HG02973 (cell line): ENCODE measurements at regions not wholly inside any gene's neighbourhood (a gene's known extent, or its start where the extent isn't known, plus 50 kb on each side); places are given as distances from the start of the nearest gene placed in this dataset.
"Not testable (repeated sequence)": the region's sequence is repeated elsewhere in the genome, so short reads cannot be mapped to it uniquely, and the experiment has no call there.

Source experiments
- ATAC-seq: cut with Tn5 transposase; IDR thresholded peaks from one replicate; pipeline ENCODE4 v1.9.1; 2021; ENCODE audit warnings: moderate library complexity; ENCODE audit not compliant: unreplicated experiment

DNA sequence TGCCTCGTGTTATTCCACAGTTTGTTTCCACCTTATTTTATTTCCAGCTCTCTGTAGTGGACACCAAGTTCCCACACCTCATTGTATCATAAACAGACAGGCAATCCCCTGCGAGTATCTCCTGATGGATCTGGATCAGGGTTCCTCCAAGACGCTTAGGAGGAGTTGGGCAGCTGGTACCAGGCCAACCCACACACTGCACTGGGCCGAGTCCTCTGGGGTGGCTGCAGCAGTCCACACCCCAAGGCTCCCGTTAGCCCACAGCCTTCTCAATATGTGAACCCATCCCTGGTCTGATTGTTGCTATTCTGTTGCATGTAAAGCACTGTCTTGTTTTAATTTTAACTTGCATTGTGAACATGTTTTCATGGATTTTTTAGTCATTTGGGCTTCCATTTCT lies 178.8 kb upstream of the RAB6C start:
- no peak for ATAC-seq

DNA sequence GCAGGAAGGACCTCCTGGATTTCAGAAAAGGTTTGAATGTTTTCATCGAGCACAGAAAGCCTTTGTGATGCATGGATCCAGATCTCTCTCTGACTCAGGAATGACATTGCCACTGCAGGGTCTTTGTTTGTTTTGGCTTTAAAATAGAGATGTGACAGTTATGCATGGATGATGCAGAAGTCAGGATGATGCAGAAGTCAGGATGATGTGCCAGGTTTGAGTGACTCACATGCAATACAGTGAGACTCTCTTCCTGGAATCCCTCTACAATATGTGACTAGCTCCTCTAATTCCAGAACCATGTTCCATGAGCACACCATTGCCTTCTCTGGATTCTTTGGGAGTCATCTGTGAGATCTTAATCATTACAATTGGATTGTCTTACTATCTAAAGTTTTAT lies 177.9 kb upstream of the RAB6C start:
- no peak for ATAC-seq

- ATAC-seq: no peak
Measured at GRCh38 chr2:129802290-129802689, 177.2 kb upstream of the RAB6C start.

DNA sequence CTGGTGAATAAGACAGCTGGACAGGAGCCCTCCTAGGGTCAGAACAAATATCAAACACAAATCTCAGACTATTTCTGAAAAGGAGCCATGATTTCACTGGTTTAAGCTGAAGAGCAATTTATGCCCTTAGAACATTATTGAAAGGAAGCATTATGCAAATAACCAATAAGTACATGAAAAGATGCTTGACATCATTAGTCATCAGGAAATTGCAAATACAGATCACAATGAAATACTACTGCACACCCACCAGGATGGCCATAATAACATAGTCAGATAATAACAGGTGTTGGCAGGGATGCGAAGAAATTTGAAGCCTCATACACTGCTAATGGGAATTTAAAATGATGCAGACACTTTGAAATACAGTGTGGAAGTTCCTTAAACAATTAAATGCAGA lies 176.4 kb upstream of the RAB6C start:
- ATAC-seq: no peak

DNA sequence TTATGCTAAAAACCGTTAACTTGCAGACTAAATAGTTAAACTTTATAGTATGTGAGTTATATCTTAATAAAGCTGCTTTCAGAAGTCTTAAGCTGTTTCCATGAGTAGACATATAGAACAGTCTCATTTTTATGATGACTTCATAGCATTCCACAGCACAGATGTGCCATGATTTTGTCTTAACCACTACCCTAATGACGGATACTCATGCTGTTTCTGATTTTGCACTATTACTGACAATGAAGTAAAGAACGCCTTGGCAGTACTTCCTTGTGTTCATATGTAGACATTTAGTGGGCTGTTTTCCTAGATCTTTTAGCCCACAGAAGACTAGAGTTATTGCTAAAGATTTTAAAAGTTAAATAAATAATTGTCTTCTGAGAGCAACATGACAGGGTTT lies 175.6 kb upstream of the RAB6C start:
- no peak for ATAC-seq

GRCh38 chr2:129805899-129806298 lies 173.6 kb upstream of the RAB6C start:
- no peak for ATAC-seq

DNA sequence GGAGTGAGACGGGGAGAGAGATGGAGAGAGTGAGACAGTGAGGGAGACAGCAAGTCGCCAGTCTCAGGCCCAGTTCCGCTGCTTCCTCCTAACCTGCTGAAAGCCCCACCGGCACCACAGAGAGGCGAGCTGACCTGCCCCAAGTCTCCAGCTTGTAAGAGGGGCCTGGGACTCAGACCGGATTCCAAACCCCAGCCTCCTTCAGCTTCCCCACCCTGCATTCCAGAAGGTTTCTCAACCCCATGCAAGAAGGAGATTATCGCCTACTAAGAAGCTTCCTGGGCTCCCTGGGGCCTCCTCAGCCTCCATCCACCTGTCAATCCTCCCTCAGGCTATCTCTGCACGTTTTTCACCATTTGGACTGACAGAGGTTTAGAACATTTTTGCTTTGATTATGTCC lies 173.1 kb upstream of the RAB6C start:
- no peak for ATAC-seq

GRCh38 chr2:129806990-129807389 lies 172.5 kb upstream of the RAB6C start:
- ATAC-seq: no peak

GRCh38 chr2:129807642-129808338 lies 171.7 kb upstream of the RAB6C start:
- ATAC-seq: not testable (repeated sequence)

DNA sequence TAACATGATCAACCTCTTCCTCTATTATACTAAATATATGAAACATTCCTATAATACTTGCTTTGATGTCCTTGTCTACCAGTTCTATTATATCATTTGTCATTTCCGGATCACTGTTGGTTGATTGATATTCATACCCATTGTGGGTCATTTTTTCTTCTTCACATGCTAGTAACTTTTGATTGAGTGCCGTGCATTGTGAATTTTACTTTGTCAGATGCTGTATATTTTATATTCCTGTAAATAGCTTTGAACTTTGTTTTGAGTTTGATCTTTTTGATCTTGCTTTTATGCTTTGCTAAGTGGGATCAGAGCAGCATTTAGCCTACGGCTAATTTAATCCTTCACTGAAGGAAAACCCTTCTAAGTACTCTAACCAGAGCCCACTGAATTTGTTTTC lies 168.9 kb upstream of the RAB6C start:
- no peak for ATAC-seq

- peak; percentile 69 for ATAC-seq
Measured at GRCh38 chr2:129812071-129812470, 167.4 kb upstream of the RAB6C start.

DNA sequence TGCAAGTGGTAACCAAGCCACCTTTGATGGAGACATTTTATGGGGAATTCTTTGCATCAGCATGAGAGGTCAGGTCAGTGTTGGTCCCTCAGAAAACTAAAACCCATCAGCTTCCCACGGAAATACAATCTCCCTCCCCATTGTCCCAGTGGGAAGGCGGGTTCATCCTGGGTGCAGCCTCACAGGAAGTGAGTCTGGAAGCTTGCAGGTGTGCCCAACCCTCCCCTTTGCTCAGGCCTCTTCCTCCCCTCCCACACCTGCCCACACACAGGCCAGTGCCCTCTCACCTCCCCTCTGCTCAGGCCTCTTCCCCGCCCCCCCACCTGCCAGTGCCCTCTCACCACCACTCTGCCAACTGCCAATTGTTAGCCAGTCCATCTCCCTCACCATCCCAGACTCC lies 166.8 kb upstream of the RAB6C start:
- ATAC-seq: no peak

DNA sequence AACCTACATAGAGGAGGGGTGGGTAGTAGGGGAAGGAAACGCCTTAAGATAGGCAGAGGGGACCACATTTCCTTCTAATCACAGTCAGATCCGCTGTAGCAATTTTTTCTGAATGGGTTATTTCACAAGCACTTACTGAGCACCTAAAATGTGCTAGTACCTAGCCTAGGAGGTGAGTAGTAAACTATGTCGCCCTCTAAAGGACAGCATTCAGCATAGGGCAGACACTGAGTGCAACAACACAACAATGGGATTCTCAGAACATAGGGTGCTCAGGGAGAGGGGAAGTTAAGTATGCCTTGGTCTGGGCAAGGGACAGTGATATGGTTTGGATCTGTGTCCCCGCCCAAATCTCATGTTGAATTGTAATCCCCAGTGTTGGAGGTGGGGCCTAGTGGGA lies 166.1 kb upstream of the RAB6C start:
- no peak for ATAC-seq

- ATAC-seq: no peak
Measured at GRCh38 chr2:129816813-129817574, 162.5 kb upstream of the RAB6C start.

DNA sequence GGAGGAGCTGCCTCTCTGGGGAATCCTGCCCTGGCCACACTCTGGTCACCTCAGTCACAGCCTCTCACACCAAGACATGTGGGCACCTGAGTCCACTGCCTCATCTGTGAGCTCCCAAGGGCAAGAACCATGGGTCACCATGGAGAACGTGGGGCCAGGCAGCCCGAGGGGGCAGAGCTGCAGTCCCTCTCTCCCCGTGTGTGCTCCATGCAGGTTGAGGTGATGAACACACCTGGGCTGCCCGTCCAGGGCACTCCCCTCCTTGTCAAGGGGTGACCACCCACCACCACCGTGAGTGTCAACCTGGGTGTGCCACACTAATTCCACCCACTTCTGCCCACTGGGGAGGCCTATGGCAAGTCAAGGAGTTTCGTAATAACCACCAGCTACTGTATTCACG lies 159.6 kb upstream of the RAB6C start:
- no peak for ATAC-seq

DNA sequence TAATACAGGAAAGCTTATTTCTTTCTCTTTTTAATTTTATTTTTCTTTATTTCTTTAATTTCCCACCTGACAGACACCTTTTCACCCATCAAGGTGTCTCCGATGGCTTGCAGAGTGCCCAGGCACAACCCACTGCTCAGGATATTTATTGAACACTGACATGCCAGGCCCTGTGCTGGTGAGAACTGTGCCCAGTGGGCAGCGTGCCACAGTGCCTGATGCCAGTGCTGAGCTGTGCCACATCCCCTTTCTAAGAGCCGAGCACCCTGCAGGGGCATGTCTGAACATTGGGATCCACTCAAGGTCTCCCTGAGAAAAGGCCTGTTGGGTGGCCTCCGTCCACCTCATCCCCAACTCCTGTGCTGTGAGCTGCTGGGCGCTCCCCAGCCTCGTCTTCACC lies 158.6 kb upstream of the RAB6C start:
- no peak for ATAC-seq

DNA sequence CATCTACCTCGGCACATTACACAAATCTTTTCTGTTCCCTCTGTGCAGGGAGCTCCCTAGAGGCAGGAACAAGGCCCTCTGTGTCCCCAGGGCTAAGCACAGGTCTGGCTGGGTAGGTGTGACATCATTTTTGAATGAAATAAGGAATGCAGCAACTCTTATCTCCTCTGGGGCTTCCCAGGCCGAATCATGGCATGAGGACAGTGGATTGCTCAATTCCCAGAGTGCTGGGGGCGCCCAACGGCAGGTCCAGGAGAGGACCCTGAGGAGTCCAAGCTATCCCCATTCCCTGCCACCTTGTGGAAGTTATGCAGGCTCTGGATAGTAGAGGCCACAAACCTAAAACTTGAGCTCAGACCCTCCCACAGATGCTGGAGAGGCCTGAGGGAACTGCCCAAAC lies 158.0 kb upstream of the RAB6C start:
- no peak for ATAC-seq

GRCh38 chr2:129823044-129823443 lies 156.4 kb upstream of the RAB6C start:
- no peak for ATAC-seq

- ATAC-seq: no peak
Measured at GRCh38 chr2:129827311-129828090, 152.0 kb upstream of the RAB6C start.

- ATAC-seq: no peak
Measured at GRCh38 chr2:129828792-129829191, 150.7 kb upstream of the RAB6C start.

DNA sequence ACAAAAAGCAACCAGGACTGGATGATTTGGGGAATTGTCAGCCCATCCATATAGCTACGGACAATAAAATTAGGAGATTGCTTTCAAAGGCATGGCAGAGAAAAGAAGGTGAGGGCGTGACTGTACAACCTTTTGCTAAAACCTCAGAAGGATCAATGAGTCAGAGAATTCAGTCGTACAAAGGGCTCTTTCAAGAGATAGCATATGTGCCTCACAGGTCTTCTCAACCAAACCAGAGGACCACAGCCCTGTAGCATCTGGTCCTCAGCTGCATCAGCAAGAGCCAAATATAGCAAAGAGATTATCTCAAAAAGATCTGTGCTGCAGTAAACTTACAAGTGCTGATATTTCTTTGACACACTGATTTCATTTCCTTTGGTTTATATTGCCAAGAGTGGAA lies 149.9 kb upstream of the RAB6C start:
- ATAC-seq: no peak

- ATAC-seq: no peak
Measured at GRCh38 chr2:129831018-129831417, 148.4 kb upstream of the RAB6C start.
